ENCODE measurements at regions not wholly inside any gene's neighbourhood (a gene's known extent, or its start where the extent isn't known, plus 50 kb on each side); places are given as distances from the start of the nearest gene placed in this dataset.
A peak's percentile ranks its signal among the peaks of the same experiment; 100 is the strongest.
"Not testable (repeated sequence)": the region's sequence is repeated elsewhere in the genome, so short reads cannot be mapped to it uniquely, and the experiment has no call there.

- Histone ChIP-seq H3K27me3 (ENCODE audit: control insufficient read depth, insufficient read depth, low read length, poor library complexity, severe bottlenecking) (no peaks in the 10 kb centered on the region), H3K9me3 (ENCODE audit: control insufficient read depth, low read length) (no peaks in the 10 kb centered on the region), H3K36me3 (ENCODE audit: control insufficient read depth, insufficient read depth, low read length) (no peaks in the 10 kb centered on the region), H3K4me3 (ENCODE audit: insufficient read depth, low read depth, low read length) (no peak overlapping the region), H3K27ac (ENCODE audit: insufficient read depth, low read depth, low read length, poor library complexity, severe bottlenecking) (no peak overlapping the region), H3K4me1 (ENCODE audit: control insufficient read depth, insufficient read depth, low read length) (no peaks in the 10 kb centered on the region)
- WGBS, 2 experiments = 58 to 61% methylated on average over 2 of the region's 2 CpGs
These were observed 104.5 kb upstream of the CDH2 start for GRCh38 chr18:28281400-28281799.

GRCh38 chr18:28269750-28270149 lies 92.8 kb upstream of the CDH2 start:
- Histone ChIP-seq H3K9me3 (ENCODE audit: control insufficient read depth, low read length) (no peaks in the 10 kb centered on the region), H3K4me3 (ENCODE audit: insufficient read depth, low read depth, low read length) (no peak overlapping the region), H3K4me1 (ENCODE audit: control insufficient read depth, insufficient read depth, low read length) (no peaks in the 10 kb centered on the region), H3K27me3 (ENCODE audit: control insufficient read depth, insufficient read depth, low read length, poor library complexity, severe bottlenecking) (no peaks in the 10 kb centered on the region), H3K27ac (ENCODE audit: insufficient read depth, low read depth, low read length, poor library complexity, severe bottlenecking) (no peak overlapping the region), H3K36me3 (ENCODE audit: control insufficient read depth, insufficient read depth, low read length) (no peaks in the 10 kb centered on the region)
- 95 to 100% methylated on average over 2 of the region's 2 CpGs for WGBS, 2 experiments

- no peaks in the 10 kb centered on the region for H3K36me3 ChIP-seq (ENCODE audit: control insufficient read depth, insufficient read depth, low read length)
- 80 to 87% methylated on average over 2 to 3 of the region's 4 CpGs for WGBS, 2 experiments
These were observed 91.1 kb upstream of the CDH2 start for GRCh38 chr18:28267878-28268625.

GRCh38 chr18:28267276-28267675 lies 90.3 kb upstream of the CDH2 start:
- no peaks in the 10 kb centered on the region for H3K36me3 ChIP-seq (ENCODE audit: control insufficient read depth, insufficient read depth, low read length)
- H3K4me1 ChIP-seq (ENCODE audit: control insufficient read depth, insufficient read depth, low read length) = no peaks in the 10 kb centered on the region
- no peak overlapping the region for H3K27ac ChIP-seq (ENCODE audit: insufficient read depth, low read depth, low read length, poor library complexity, severe bottlenecking)
- no peak overlapping the region for H3K4me3 ChIP-seq (ENCODE audit: insufficient read depth, low read depth, low read length)
- no peaks in the 10 kb centered on the region for H3K9me3 ChIP-seq (ENCODE audit: control insufficient read depth, low read length)
- WGBS, 2 experiments = 82 to 93% methylated on average over 2 of the region's 2 CpGs
- H3K27me3 ChIP-seq (ENCODE audit: control insufficient read depth, insufficient read depth, low read length, poor library complexity, severe bottlenecking) = no peaks in the 10 kb centered on the region

More at GRCh38 chr18:28267878-28268625, 91.1 kb upstream of the CDH2 start:
- Histone ChIP-seq H3K4me1 (ENCODE audit: control insufficient read depth, insufficient read depth, low read length) (no peaks in the 10 kb centered on the region), H3K9me3 (ENCODE audit: control insufficient read depth, low read length) (no peaks in the 10 kb centered on the region), H3K27me3 (ENCODE audit: control insufficient read depth, insufficient read depth, low read length, poor library complexity, severe bottlenecking) (no peaks in the 10 kb centered on the region), H3K27ac (ENCODE audit: insufficient read depth, low read depth, low read length, poor library complexity, severe bottlenecking) (no peak overlapping the region), H3K4me3 (ENCODE audit: insufficient read depth, low read depth, low read length) (no peak overlapping the region)

- H3K27me3 ChIP-seq (ENCODE audit: control insufficient read depth, insufficient read depth, low read length, poor library complexity, severe bottlenecking) = no peaks in the 10 kb centered on the region
- no peaks in the 10 kb centered on the region for H3K4me1 ChIP-seq (ENCODE audit: control insufficient read depth, insufficient read depth, low read length)
- H3K36me3 ChIP-seq (ENCODE audit: control insufficient read depth, insufficient read depth, low read length) = no peaks in the 10 kb centered on the region
- no peak overlapping the region for H3K27ac ChIP-seq (ENCODE audit: insufficient read depth, low read depth, low read length, poor library complexity, severe bottlenecking)
- no CpG with 5 or more reads among the region's 2 CpGs for WGBS, 2 experiments
- H3K4me3 ChIP-seq (ENCODE audit: insufficient read depth, low read depth, low read length) = no peak overlapping the region
- no peaks in the 10 kb centered on the region for H3K9me3 ChIP-seq (ENCODE audit: control insufficient read depth, low read length)
These were observed 79.2 kb upstream of the CDH2 start for GRCh38 chr18:28256166-28256565.

GRCh38 chr18:28248653-28249052 lies 71.7 kb upstream of the CDH2 start:
- H3K4me3 ChIP-seq (ENCODE audit: insufficient read depth, low read depth, low read length) = no peak overlapping the region
- peak overlapping the region; percentile 26 for H3K27ac ChIP-seq (ENCODE audit: insufficient read depth, low read depth, low read length, poor library complexity, severe bottlenecking)
- no peaks in the 10 kb centered on the region for H3K9me3 ChIP-seq (ENCODE audit: control insufficient read depth, low read length)
- no peaks in the 10 kb centered on the region for H3K4me1 ChIP-seq (ENCODE audit: control insufficient read depth, insufficient read depth, low read length)
- no peaks in the 10 kb centered on the region for H3K27me3 ChIP-seq (ENCODE audit: control insufficient read depth, insufficient read depth, low read length, poor library complexity, severe bottlenecking)
- H3K36me3 ChIP-seq (ENCODE audit: control insufficient read depth, insufficient read depth, low read length) = no peaks in the 10 kb centered on the region

GRCh38 chr18:28240626-28241025 lies 63.7 kb upstream of the CDH2 start:
- not testable (repeated sequence) for H3K27ac ChIP-seq (ENCODE audit: insufficient read depth, low read depth, low read length, poor library complexity, severe bottlenecking); H3K4me1 ChIP-seq (ENCODE audit: control insufficient read depth, insufficient read depth, low read length); H3K27me3 ChIP-seq (ENCODE audit: control insufficient read depth, insufficient read depth, low read length, poor library complexity, severe bottlenecking); H3K4me3 ChIP-seq (ENCODE audit: insufficient read depth, low read depth, low read length); H3K36me3 ChIP-seq (ENCODE audit: control insufficient read depth, insufficient read depth, low read length); H3K9me3 ChIP-seq (ENCODE audit: control insufficient read depth, low read length)
- WGBS, 2 experiments = 79 to 80% methylated on average over 15 of the region's 16 CpGs

GRCh38 chr18:28236487-28236886 lies 59.6 kb upstream of the CDH2 start:
- Histone ChIP-seq H3K9me3 (ENCODE audit: control insufficient read depth, low read length) (no peaks in the 10 kb centered on the region), H3K27me3 (ENCODE audit: control insufficient read depth, insufficient read depth, low read length, poor library complexity, severe bottlenecking) (no peaks in the 10 kb centered on the region), H3K36me3 (ENCODE audit: control insufficient read depth, insufficient read depth, low read length) (no peaks in the 10 kb centered on the region), H3K27ac (ENCODE audit: insufficient read depth, low read depth, low read length, poor library complexity, severe bottlenecking) (no peak overlapping the region), H3K4me3 (ENCODE audit: insufficient read depth, low read depth, low read length) (no peak overlapping the region), H3K4me1 (ENCODE audit: control insufficient read depth, insufficient read depth, low read length) (no peaks in the 10 kb centered on the region)
- WGBS, 2 experiments = 89 to 100% methylated on average over 1 of the region's 1 CpG
